Naive B cell (primary cell): ENCODE measurements at regions not wholly inside any gene's neighbourhood (a gene's known extent, or its start where the extent isn't known, plus 50 kb on each side); places are given as distances from the start of the nearest gene placed in this dataset.

Experiments used
- ATAC-seq, 2 donors: fragments of 150-1000 bp; cut with Tn5 transposase; 2 replicates each; pipeline ENCODE4 v1.10.0; 2021; ENCODE audit warnings: low read depth in 2 of 2, mild to moderate bottlenecking in 2 of 2, moderate library complexity in 2 of 2
- DNase-seq: peaks from one replicate; pipeline ENCODE4 v3.0.0; 2022
- H3K27ac Mint-ChIP-seq, 6 donors: one replicate each; pipeline ENCODE4 v1.8.0; 2020 to 2022; ENCODE audit warnings: mild to moderate bottlenecking in 6 of 6, mixed read lengths in 6 of 6, moderate library complexity in 5 of 6, inconsistent platforms in 2 of 6
- H3K27me3 Mint-ChIP-seq, 3 donors: one replicate each; pipeline ENCODE4 v1.8.0; 2021 to 2022; ENCODE audit warnings: mixed read lengths in 3 of 3, mild to moderate bottlenecking in 1 of 3
- H3K36me3 Mint-ChIP-seq, 2 donors: one replicate each; pipeline ENCODE4 v1.8.0; 2020 to 2022; ENCODE audit warnings: mixed read lengths in 2 of 2, inconsistent platforms in 1 of 2, mild to moderate bottlenecking in 1 of 2
- H3K4me1 Mint-ChIP-seq, 3 donors: one replicate each; pipeline ENCODE4 v1.8.0; 2020 to 2022; ENCODE audit warnings: mixed read lengths in 3 of 3, inconsistent platforms in 1 of 3, mild to moderate bottlenecking in 1 of 3, moderate library complexity in 1 of 3
- H3K4me3 Mint-ChIP-seq, 8 donors: one replicate each; pipeline ENCODE4 v1.8.0; 2020 to 2022; ENCODE audit warnings: mild to moderate bottlenecking in 8 of 8, mixed read lengths in 8 of 8, moderate library complexity in 8 of 8, inconsistent platforms in 2 of 8
- H3K9me3 Mint-ChIP-seq, 7 donors: one replicate each; pipeline ENCODE4 v1.8.0; 2020 to 2022; ENCODE audit warnings: mixed read lengths in 7 of 7, mild to moderate bottlenecking in 5 of 7, inconsistent platforms in 2 of 7, moderate library complexity in 1 of 7

GRCh38 chr13:44015811-44016210, 136.1 kb downstream of the LACC1 start:
- no peaks in the 10 kb centered on the region for H3K27me3 Mint-ChIP-seq
- H3K4me3 Mint-ChIP-seq, result no peak overlapping the region
- H3K27ac Mint-ChIP-seq, result no peak overlapping the region
- ATAC-seq (no peak), DNase-seq (no peak)
- H3K4me1 Mint-ChIP-seq, result peaks cover 11 to 14% (median 12%) of the 10 kb centered on the region in 3 donors
- H3K36me3 Mint-ChIP-seq, result no peaks in the 10 kb centered on the region
- no peaks in the 10 kb centered on the region for H3K9me3 Mint-ChIP-seq

GRCh38 chr13:44017756-44018309, 138.1 kb downstream of the LACC1 start:
- Mint-ChIP-seq H3K4me3 (peak overlapping the region in 1 of 8 donors; percentile 17), H3K27ac (peak overlapping the region in 4 of 6 donors; percentile 7 to 38 (median 22)), H3K36me3 (no peaks in the 10 kb centered on the region), H3K4me1 (peaks cover 11 to 14% (median 12%) of the 10 kb centered on the region in 3 donors), H3K27me3 (no peaks in the 10 kb centered on the region), H3K9me3 (no peaks in the 10 kb centered on the region)
- no peak for DNase-seq
- ATAC-seq, result no peak

- peaks cover 0 to 4% (median 0%) of the 10 kb centered on the region in 3 donors for H3K27me3 Mint-ChIP-seq
- no peak for DNase-seq
- H3K4me3 Mint-ChIP-seq, result no peak overlapping the region
- no peaks in the 10 kb centered on the region for H3K9me3 Mint-ChIP-seq
- H3K27ac Mint-ChIP-seq, result peak overlapping the region in 1 of 6 donors; percentile 54
- no peak for ATAC-seq
- no peaks in the 10 kb centered on the region for H3K36me3 Mint-ChIP-seq
- H3K4me1 Mint-ChIP-seq, result peaks cover 11 to 14% (median 12%) of the 10 kb centered on the region in 3 donors
These were observed 139.9 kb downstream of the LACC1 start for GRCh38 chr13:44019651-44020050.

DNA sequence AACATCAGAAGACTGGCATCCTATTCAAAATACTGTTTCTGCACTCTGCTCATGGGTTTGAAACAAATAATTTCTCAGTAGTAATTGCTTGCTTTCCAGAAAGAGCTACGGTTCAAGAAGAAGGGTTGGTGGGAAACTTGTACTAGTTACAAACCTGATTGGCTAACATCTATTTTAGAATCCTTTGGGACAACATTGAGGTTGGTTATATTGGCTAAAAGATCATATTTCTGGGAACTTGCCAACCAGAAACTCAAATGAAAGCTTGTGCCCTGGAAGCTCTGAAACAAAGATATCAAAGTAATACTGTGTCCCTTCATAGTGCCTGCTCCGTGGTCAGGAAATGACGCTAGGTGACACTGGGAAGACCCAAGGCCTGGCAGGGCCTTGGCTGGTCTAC, 141.7 kb downstream of the LACC1 start:
- peaks cover 11 to 14% (median 12%) of the 10 kb centered on the region in 3 donors for H3K4me1 Mint-ChIP-seq
- DNase-seq (no peak), ATAC-seq (no peak)
- peaks cover 0 to 4% (median 0%) of the 10 kb centered on the region in 3 donors for H3K27me3 Mint-ChIP-seq
- H3K27ac Mint-ChIP-seq, result peak overlapping the region in 1 of 6 donors; percentile 27
- H3K9me3 Mint-ChIP-seq, result no peaks in the 10 kb centered on the region
- no peaks in the 10 kb centered on the region for H3K36me3 Mint-ChIP-seq
- no peak overlapping the region for H3K4me3 Mint-ChIP-seq

GRCh38 chr13:44022196-44022595, 142.5 kb downstream of the LACC1 start:
- no peak overlapping the region for H3K4me3 Mint-ChIP-seq
- ATAC-seq (no peak), DNase-seq (no peak)
- H3K27me3 Mint-ChIP-seq, result peaks cover 0 to 4% (median 0%) of the 10 kb centered on the region in 3 donors
- H3K36me3 Mint-ChIP-seq, result no peaks in the 10 kb centered on the region
- H3K9me3 Mint-ChIP-seq, result no peaks in the 10 kb centered on the region
- no peak overlapping the region for H3K27ac Mint-ChIP-seq
- peaks cover 11 to 13% (median 12%) of the 10 kb centered on the region in 3 donors for H3K4me1 Mint-ChIP-seq

GRCh38 chr13:44024167-44024845, 144.6 kb downstream of the LACC1 start:
- H3K4me3 Mint-ChIP-seq, result no peak overlapping the region
- no peaks in the 10 kb centered on the region for H3K36me3 Mint-ChIP-seq

DNA sequence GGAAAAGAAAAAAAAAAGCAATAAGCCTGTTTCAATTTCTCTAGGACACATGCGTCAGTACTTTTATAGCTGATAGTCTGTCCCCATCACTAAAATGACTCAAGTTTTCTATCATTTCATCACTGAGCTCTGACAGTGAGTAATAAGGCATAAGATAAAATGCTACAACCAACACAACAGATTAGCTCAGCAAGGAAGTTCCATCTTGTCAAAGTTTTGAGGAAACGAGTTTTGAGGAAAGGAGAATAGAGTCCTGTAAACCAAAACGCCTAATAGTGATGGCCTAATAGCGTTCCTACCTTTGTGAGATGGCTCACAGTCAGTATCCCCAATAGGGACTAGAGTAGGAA, 145.1 kb downstream of the LACC1 start:
- Mint-ChIP-seq H3K4me1 (no peaks in the 10 kb centered on the region), H3K36me3 (no peaks in the 10 kb centered on the region), H3K27ac (no peak overlapping the region), H3K9me3 (no peaks in the 10 kb centered on the region), H3K4me3 (no peak overlapping the region), H3K27me3 (peaks cover 0 to 8% (median 0%) of the 10 kb centered on the region in 3 donors)
- DNase-seq (no peak), ATAC-seq (no peak)

More at GRCh38 chr13:44024167-44024845, 144.6 kb downstream of the LACC1 start:
- Mint-ChIP-seq H3K4me1 (no peaks in the 10 kb centered on the region), H3K27ac (no peak overlapping the region), H3K9me3 (no peaks in the 10 kb centered on the region), H3K27me3 (peaks cover 0 to 8% (median 0%) of the 10 kb centered on the region in 3 donors)
- no peak for DNase-seq
- ATAC-seq, result no peak

- Mint-ChIP-seq H3K27me3 (peaks cover 0 to 8% (median 0%) of the 10 kb centered on the region in 3 donors), H3K36me3 (no peaks in the 10 kb centered on the region), H3K9me3 (no peaks in the 10 kb centered on the region), H3K27ac (no peak overlapping the region), H3K4me1 (no peaks in the 10 kb centered on the region), H3K4me3 (no peak overlapping the region)
- ATAC-seq (no peak), DNase-seq (no peak)
These were observed 146.5 kb downstream of the LACC1 start for GRCh38 chr13:44026194-44026593.

DNA sequence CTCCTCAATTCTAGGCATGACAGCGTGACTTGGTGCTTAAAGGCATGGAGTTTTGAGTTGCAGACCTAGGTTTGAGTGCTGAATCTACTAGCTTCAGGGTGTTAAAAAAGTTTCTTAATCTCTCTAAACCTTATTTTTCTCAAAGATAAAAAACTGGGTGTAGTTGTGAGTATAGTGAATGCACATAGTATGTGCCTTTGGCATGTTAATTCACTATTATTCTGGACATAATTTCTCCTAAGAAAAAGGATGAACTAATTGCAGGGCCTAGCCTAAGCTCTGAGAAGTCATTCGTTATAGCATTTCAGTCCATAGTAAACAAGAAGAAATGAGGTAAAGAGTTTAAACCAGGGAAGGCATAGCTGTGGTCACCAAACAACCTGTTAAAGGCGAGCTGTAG, 149.0 kb downstream of the LACC1 start:
- Mint-ChIP-seq H3K27ac (no peak overlapping the region), H3K4me3 (no peak overlapping the region), H3K36me3 (no peaks in the 10 kb centered on the region), H3K9me3 (no peaks in the 10 kb centered on the region), H3K27me3 (peaks cover 0 to 4% (median 0%) of the 10 kb centered on the region in 3 donors), H3K4me1 (no peaks in the 10 kb centered on the region)
- no peak for ATAC-seq
- DNase-seq, result no peak

DNA sequence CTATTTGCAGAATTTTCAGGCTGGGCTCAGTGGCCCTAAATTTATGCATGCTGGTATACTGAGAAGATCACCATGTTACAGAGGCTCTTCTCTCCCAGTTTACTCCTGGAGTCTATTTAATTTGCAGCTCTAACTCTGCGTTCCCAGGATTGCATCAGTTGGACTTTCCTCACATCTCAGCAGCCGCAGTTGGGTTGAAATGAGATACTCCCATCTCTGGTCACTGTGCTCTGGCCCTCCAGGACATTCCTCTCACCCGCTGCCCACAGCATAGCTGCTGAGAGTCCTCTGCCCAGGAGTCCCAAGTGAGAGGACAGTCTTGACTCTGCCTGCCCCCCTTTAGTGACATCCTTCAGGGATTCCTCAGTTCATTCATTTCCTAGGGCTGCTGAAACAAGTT, 150.9 kb downstream of the LACC1 start:
- Mint-ChIP-seq H3K4me3 (no peak overlapping the region), H3K36me3 (no peaks in the 10 kb centered on the region), H3K4me1 (no peaks in the 10 kb centered on the region), H3K27me3 (peaks cover 5 to 16% (median 13%) of the 10 kb centered on the region in 3 donors), H3K27ac (no peak overlapping the region), H3K9me3 (peaks cover 0 to 5% (median 3%) of the 10 kb centered on the region in 7 donors)
- DNase-seq (no peak), ATAC-seq (no peak)

DNA sequence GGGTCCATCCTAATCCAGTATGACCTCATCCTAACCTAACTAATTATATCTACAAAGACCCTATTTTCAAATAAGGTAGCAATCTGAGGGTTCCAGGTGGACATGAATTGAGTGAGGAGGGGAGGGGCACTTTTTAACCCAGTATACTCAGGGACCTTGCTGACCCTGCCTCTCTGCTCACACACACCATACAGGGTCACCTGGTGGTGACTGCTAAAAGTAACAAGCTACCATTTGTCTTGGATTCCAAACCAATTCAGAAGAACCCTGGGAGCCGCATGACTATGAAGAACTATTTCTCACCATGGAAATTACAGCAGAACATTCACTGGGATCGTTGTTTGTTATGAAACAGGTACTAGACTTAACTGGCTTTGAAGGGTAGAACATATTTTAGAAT, 151.9 kb downstream of the LACC1 start:
- H3K36me3 Mint-ChIP-seq, result no peaks in the 10 kb centered on the region
- H3K27ac Mint-ChIP-seq, result no peak overlapping the region
- peaks cover 0 to 8% (median 3%) of the 10 kb centered on the region in 7 donors for H3K9me3 Mint-ChIP-seq
- peaks cover 8 to 21% (median 16%) of the 10 kb centered on the region in 3 donors for H3K27me3 Mint-ChIP-seq
- H3K4me1 Mint-ChIP-seq, result no peaks in the 10 kb centered on the region
- no peak for ATAC-seq
- DNase-seq, result no peak
- H3K4me3 Mint-ChIP-seq, result no peak overlapping the region

- H3K36me3 Mint-ChIP-seq, result no peaks in the 10 kb centered on the region
- H3K27ac Mint-ChIP-seq, result no peak overlapping the region
- H3K4me1 Mint-ChIP-seq, result no peaks in the 10 kb centered on the region
- ATAC-seq, result no peak
- DNase-seq, result no peak
- H3K4me3 Mint-ChIP-seq, result no peak overlapping the region
- H3K27me3 Mint-ChIP-seq, result peaks cover 8 to 21% (median 16%) of the 10 kb centered on the region in 3 donors
- H3K9me3 Mint-ChIP-seq, result peaks cover 0 to 8% (median 8%) of the 10 kb centered on the region in 7 donors
These were observed 153.1 kb downstream of the LACC1 start for GRCh38 chr13:44032802-44033201.

DNA sequence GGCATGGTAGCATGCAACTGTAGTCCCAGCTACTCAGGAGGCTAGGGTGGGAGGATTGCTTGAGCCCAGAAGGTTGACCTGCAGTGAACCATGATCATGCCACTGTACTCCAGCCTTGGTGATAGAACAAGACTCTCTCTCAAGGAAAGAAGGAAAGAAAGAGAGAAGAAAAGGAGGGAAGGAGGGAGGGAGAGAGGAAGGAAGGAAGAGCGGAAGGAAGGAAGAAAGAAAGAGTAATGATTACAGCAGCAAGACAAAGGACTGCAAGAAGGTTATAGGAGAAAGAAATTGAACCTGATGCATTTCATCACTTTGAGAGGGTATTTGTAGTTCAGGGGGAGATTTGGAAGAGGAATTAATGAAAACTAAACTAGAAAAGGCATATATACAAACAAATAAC, 155.7 kb downstream of the LACC1 start:
- Mint-ChIP-seq H3K4me1 (no peaks in the 10 kb centered on the region), H3K36me3 (no peaks in the 10 kb centered on the region), H3K27me3 (peaks cover 8 to 21% (median 12%) of the 10 kb centered on the region in 3 donors), H3K27ac (no peak overlapping the region), H3K4me3 (no peak overlapping the region), H3K9me3 (peaks cover 0 to 8% (median 8%) of the 10 kb centered on the region in 7 donors)
- no peak for DNase-seq
- no peak for ATAC-seq

DNA sequence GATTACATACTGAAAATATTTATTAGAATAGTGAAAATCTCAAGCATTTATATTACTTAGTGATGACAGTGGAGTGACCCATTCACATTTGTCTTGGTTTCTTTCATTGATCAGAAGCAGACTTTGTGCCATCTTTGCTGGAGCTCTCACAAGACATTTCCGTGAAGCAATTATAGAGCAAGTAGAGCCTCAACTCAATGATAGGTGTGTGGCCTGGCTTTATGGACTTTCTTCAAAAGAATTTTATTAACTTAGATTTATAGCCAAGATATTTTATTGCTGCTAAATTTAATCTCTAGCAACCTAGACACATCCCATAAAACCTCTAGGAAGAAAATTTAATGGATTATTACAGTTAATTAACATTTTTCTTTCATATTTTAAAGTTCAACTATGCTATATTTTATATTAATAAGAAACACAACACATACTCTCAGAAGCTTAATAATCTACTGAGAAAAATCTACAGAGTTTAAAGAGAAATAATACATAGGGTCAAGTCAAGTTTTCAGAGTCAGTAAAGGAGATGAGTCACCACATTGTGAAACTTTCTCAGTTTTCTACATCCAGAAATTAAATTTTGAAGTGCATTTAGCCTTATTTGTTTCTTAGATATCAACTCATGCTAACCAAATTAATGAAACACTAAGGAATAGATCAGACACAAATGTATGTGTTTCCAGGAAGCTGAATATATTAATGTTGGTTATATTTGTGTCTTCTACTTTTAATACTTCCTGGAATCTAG, 160.5 kb downstream of the LACC1 start:
- ATAC-seq (no peak), DNase-seq (no peak)
- H3K27me3 Mint-ChIP-seq, result peaks cover 8 to 10% (median 10%) of the 10 kb centered on the region in 3 donors
- H3K4me1 Mint-ChIP-seq, result no peaks in the 10 kb centered on the region
- H3K4me3 Mint-ChIP-seq, result no peak overlapping the region
- no peaks in the 10 kb centered on the region for H3K36me3 Mint-ChIP-seq
- no peak overlapping the region for H3K27ac Mint-ChIP-seq
- H3K9me3 Mint-ChIP-seq, result peaks cover 0 to 8% (median 5%) of the 10 kb centered on the region in 7 donors
